Sigmoid colon (tissue), 4 donors: ENCODE measurements at regions not wholly inside any gene's neighbourhood (a gene's known extent, or its start where the extent isn't known, plus 50 kb on each side); places are given as distances from the start of the nearest gene placed in this dataset.

Source experiments
- CTCF ChIP-seq, 4 experiments: fragments of 450-650 bp in 3 of 4; fragments of 200-600 bp in 1 of 4; IDR thresholded peaks; one replicate each; pipeline ENCODE4 v1.5.1; 2016 to 2019; ENCODE audit warnings: antibody characterized with exemption in 4 of 4, mild to moderate bottlenecking in 3 of 4, moderate library complexity in 2 of 4
- POLR2A ChIP-seq, 2 donors: fragments of 450-650 bp; IDR thresholded peaks; one replicate each; pipeline ENCODE4 v1.6.1; 2016; ENCODE audit warnings: antibody characterized with exemption in 2 of 2, mild to moderate bottlenecking in 2 of 2, moderate library complexity in 2 of 2
- POLR2AphosphoS5 ChIP-seq, 4 donors: sonication (generic); formaldehyde crosslinking; IDR thresholded peaks; one replicate each; pipeline ENCODE4 v1.6.1; 2017; ENCODE audit warnings: antibody characterized with exemption in 4 of 4

- peak in 3 of 4 donors; percentile 38 to 81 (median 72) for TF ChIP-seq POLR2AphosphoS5 (IDR thresholded peaks at IDR 0.05)
- no peak for TF ChIP-seq CTCF (IDR thresholded peaks at IDR 0.05)
- no peak for TF ChIP-seq POLR2A (IDR thresholded peaks at IDR 0.05)
Observed at GRCh38 chr3:110343376-110343775, 728.2 kb upstream of the NECTIN3 start.
